LNCAP (cell line): ENCODE measurements at regions not wholly inside any gene's neighbourhood (a gene's known extent, or its start where the extent isn't known, plus 50 kb on each side); places are given as distances from the start of the nearest gene placed in this dataset.

Source experiments
- TF ChIP-seq, protein P1 (sequence below): fragments of 450-650 bp; IDR thresholded peaks from 2 replicates; pipeline ENCODE4 v1.5.1; 2017; ENCODE audit warnings: mild to moderate bottlenecking

GRCh38 chr2:49843314-49843713 is 689.0 kb upstream of the FSHR start:
- TF ChIP-seq, protein P1, sequence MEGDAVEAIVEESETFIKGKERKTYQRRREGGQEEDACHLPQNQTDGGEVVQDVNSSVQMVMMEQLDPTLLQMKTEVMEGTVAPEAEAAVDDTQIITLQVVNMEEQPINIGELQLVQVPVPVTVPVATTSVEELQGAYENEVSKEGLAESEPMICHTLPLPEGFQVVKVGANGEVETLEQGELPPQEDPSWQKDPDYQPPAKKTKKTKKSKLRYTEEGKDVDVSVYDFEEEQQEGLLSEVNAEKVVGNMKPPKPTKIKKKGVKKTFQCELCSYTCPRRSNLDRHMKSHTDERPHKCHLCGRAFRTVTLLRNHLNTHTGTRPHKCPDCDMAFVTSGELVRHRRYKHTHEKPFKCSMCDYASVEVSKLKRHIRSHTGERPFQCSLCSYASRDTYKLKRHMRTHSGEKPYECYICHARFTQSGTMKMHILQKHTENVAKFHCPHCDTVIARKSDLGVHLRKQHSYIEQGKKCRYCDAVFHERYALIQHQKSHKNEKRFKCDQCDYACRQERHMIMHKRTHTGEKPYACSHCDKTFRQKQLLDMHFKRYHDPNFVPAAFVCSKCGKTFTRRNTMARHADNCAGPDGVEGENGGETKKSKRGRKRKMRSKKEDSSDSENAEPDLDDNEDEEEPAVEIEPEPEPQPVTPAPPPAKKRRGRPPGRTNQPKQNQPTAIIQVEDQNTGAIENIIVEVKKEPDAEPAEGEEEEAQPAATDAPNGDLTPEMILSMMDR: no peak

- TF ChIP-seq, protein P1: no peak
Measured at GRCh38 chr2:49840428-49840975, 686.2 kb upstream of the FSHR start.

GRCh38 chr2:49839818-49840217 is 685.5 kb upstream of the FSHR start:
- TF ChIP-seq, protein P1: no peak

GRCh38 chr2:49837561-49838293 is 683.4 kb upstream of the FSHR start:
- TF ChIP-seq, protein P1: no peak

GRCh38 chr2:49836017-49836416 is 681.7 kb upstream of the FSHR start:
- TF ChIP-seq, protein P1: no peak

- TF ChIP-seq, protein P1: no peak
Measured at GRCh38 chr2:49834433-49834832, 680.1 kb upstream of the FSHR start.

GRCh38 chr2:49832555-49832954 is 678.2 kb upstream of the FSHR start:
- TF ChIP-seq, protein P1: no peak
